Mammary epithelial cell (primary cell): ENCODE measurements at regions not wholly inside any gene's neighbourhood (a gene's known extent, or its start where the extent isn't known, plus 50 kb on each side); places are given as distances from the start of the nearest gene placed in this dataset.

Experiments used
- CTCF ChIP-seq, 2 donors: IDR thresholded peaks in 1 of 2; conservative IDR thresholded peaks in 1 of 2; 2 replicates each; pipeline ENCODE4 v1.5.1; 2011 to 2012; ENCODE audit warnings: inconsistent platforms in 2 of 2, low read length in 2 of 2, mild to moderate bottlenecking in 2 of 2, control low read depth in 1 of 2, low read depth in 1 of 2; ENCODE audit not compliant: insufficient read depth in 1 of 2; ENCODE audit errors: extremely low read depth in 1 of 2
- EZH2 ChIP-seq: IDR thresholded peaks from 2 replicates; pipeline ENCODE4 v1.6.1; 2012; ENCODE audit warnings: low read length, inconsistent platforms, borderline replicate concordance

- no peak for TF ChIP-seq CTCF (conservative IDR thresholded peaks at IDR 0.05 in 1 of 2, IDR thresholded peaks at IDR 0.05 in 1 of 2; ENCODE audit: extremely low read depth in 1 of 2, insufficient read depth in 1 of 2, low read depth in 1 of 2, low read length in 2 of 2)
- no peak for TF ChIP-seq EZH2
These were observed 142.7 kb upstream of the IGF1R start for GRCh38 chr15:98505611-98506031.
